ENCODE measurements at regions not wholly inside any gene's neighbourhood (a gene's known extent, or its start where the extent isn't known, plus 50 kb on each side); places are given as distances from the start of the nearest gene placed in this dataset.

DNA sequence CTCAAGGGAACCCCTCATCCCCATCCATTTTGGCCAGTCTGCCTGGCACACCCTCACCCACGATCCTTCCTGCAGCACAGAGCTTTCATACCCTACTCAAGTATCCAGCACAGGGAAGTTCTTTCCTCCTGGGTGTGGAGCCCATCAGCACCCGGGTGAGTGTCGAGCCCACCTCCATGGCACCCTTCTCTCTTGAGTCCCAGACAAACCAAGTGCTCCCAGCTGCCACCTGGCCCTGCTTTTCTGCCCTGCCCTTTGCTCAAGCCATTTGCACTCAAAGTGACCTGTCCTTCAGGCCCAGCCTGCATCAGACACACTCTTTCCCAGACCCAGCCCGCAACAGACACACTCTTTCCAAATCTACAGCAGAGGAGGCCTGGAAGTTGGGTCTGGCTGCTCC lies 257.2 kb downstream of the DLL1 start:
- TF ChIP-seq GATA3 (IDR thresholded peaks at IDR 0.05; ENCODE audit: low read depth, low read length) (no peak), GATA2 (IDR thresholded peaks at IDR 0.05; ENCODE audit: low read depth, low read length) (no peak)

DNA sequence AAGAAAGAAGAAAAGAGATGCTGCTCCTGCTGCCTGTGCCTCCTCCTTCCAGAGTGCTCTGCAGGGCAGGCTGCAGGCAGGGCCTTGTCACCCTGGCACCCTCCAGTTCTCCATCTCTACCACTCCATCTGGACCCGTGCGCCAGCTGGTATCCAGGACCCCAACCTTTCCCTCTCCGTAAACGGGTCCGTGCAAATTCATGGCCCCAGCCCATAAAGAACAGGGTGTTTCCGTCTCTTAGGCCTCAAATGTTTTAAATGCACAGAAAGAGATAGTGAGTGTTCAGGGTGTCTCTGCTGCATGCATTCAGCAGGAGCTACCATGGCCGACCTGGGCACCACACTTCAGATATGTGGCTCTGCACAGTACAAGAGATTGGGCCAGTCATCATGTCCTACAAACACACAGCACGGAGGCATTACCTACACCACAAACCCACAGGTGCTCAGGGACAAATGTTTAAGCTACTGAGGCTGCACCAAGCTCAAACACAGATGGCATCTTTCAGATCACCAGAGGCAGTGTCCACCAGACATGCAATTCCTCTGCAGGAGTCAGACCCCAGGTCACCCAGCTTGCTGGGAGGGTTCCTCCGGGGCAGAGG lies 258.1 kb downstream of the DLL1 start:
- TF ChIP-seq GATA3 (IDR thresholded peaks at IDR 0.05; ENCODE audit: low read depth, low read length): no peak
- TF ChIP-seq GATA2 (IDR thresholded peaks at IDR 0.05; ENCODE audit: low read depth, low read length): no peak

DNA sequence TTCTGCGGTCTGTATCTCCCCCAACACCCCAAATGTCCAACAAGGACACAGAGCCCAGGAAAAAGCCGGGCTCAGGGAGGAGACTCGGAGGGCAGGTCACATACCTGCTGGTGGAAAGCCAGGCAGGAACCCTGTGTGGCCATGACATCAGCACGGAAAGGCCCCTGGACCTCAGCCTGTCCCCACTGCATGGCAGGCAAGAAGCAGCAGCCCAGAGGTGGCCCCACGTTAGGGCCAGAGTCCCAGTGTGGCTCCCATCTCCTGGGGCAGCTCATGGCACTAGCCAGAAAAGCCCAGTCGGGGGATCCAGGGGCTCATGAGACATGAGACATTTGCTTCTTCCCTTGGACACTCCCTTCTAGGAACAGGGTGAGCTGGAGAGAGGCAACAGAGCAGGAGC lies 258.7 kb downstream of the DLL1 start:
- TF ChIP-seq GATA2 (IDR thresholded peaks at IDR 0.05; ENCODE audit: low read depth, low read length): no peak
- no peak for TF ChIP-seq GATA3 (IDR thresholded peaks at IDR 0.05; ENCODE audit: low read depth, low read length)

DNA sequence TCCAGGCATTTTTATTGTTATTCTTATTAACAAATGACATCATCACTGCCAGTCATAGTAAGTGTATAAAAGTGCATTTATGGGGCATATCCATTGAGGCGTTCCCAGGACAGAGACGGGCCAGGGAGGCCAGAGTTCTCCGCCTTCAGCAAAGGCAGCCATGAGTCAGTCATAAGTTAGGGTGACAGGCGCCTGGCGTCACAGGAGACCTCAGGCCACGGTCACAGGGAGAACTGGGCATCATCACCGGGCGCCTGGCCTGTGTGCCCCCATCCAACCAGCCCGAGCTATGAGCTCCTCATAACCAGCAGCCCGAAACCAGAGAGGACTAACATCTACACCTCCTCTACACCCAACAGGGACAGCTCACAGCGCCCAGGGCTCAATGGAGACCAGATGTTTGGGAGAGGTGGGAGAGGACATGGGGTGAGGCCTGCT lies 259.2 kb downstream of the DLL1 start:
- TF ChIP-seq GATA2 (IDR thresholded peaks at IDR 0.05; ENCODE audit: low read depth, low read length): no peak
- no peak for TF ChIP-seq GATA3 (IDR thresholded peaks at IDR 0.05; ENCODE audit: low read depth, low read length)

DNA sequence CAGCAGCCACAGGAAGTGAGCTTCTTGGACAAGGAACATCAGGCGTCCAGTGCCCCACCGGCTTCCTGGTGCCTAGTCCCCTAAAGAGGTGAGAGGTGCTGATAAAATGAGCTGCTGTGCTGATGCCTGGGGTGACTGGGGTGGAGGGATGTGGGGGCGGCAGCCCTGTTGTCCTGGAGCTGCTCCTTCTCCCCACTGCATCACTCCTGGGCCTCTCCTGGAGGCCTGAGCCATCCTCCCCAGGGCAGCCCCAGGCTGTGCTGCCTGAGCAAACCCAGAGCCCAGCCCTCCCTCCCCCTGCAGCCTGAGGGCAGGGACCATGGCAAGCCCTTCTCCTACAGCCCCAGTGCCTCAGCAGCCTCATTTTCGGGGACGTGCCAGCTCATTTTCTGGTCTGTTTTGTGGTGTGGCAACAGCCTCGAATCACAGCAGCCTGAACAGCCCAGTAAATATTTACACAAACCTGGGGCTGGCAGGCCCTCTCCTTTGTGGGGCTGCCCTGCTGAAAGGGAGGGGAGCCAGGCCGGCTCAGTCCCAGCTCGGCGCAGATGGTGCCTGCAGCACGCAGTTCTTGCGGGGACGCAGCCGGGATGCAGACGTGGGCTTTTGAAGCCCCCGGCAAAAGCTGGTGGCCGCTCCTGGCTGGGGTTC lies 259.9 kb downstream of the DLL1 start:
- TF ChIP-seq GATA3 (IDR thresholded peaks at IDR 0.05; ENCODE audit: low read depth, low read length) (no peak), GATA2 (IDR thresholded peaks at IDR 0.05; ENCODE audit: low read depth, low read length) (no peak)

DNA sequence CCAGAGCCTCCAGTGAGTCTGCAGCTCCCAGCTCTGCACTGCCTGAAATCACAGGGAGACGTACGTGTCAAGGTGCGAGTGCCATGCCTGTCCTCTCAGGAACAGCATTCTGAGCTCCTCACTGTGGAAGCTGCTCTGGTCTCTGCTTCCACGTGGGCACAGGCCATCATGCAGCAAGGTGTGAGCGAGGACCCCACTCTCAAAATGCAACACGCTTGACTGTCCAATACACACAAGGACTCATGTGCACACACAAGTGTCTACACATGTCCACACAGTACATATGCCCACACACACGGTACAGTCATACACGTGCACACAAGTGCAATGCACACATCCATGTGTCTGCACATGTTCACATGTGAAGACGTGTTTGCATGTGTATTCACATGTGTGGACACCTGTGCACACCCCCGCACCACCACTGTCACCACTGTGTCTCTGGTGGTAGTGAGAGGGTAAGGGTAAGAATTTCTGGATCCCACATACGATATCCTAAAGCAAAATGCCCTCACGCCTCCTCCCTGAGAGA lies 260.5 kb downstream of the DLL1 start:
- no peak for TF ChIP-seq GATA3 (IDR thresholded peaks at IDR 0.05; ENCODE audit: low read depth, low read length)
- TF ChIP-seq GATA2 (IDR thresholded peaks at IDR 0.05; ENCODE audit: low read depth, low read length): no peak

DNA sequence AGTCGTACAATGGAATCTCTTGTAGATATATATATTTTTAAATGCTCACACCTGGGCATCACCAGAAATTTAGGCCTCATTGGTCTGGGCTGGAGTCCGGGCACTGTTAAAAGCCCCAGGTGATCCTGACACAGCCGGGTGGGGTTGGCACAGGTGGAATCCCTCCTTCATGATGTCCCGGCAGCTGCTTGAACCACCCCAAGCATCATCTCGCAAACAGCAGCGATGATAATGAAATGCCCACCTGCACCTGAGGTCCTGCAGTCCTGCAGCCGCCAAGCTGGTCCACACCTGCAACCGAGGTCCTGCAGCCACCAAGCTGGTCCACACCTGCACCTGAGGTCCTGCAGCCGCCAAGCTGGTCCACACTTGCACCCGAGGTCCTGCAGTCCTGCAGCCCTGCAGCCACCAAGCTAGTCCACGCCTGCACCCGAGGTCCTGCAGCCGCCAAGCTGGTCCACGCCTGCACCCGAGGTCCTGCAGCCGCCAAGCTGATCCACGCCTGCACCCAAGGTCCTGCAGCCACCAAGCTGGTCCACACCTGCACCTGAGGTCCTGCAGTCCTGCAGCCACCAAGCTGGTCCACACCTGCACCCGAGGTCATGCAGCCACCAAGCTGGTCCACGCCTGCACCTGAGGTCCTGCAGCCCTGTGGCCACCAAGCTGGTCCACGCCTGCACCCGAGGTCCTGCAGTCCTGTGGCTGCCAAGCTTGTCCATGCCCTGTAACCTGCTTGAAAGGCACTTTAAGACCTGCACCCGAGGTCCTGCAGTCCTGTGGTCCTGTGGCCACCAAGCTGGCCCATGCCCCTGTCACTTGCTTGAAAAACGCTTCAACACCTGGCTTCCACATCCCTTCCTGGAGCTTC lies 261.2 kb downstream of the DLL1 start:
- TF ChIP-seq GATA2 (IDR thresholded peaks at IDR 0.05; ENCODE audit: low read depth, low read length) (no peak), GATA3 (IDR thresholded peaks at IDR 0.05; ENCODE audit: low read depth, low read length) (no peak)

DNA sequence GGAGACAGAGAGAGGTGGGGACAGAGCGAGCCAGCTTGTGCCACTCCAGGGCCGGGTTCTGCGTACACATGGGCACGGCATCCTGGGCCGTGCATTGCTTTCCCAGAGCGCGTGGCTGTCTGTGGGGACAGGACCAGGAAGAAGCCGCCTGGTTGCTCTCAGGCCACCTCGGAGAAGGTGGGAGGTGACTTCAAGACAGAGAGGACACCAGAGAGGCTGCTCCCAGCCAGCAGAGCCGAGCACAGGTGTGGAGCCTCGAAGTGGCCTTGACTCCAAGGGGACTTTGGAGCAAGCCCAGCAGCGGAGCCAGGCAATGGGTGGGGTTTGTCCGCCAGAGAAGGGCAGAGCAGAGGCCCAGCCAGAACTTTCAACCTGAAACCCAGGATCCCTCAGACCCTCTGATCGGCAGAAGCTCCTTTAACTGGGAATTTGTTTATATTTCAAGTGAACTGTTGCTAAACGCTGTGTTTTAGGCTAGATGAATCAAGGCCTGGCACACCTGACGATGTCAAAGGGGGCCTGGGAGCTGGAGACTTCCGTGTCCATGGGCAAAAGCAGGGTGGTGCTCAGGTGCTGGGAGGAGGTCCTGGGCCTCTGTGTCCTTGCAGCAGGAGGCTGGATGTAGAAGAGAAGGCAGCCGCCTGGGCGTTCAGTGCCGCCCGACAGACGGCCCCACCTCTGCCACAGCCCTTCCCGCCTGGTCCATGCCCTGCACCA lies 262.1 kb downstream of the DLL1 start:
- TF ChIP-seq GATA2 (IDR thresholded peaks at IDR 0.05; ENCODE audit: low read depth, low read length) (no peak), GATA3 (IDR thresholded peaks at IDR 0.05; ENCODE audit: low read depth, low read length) (no peak)

DNA sequence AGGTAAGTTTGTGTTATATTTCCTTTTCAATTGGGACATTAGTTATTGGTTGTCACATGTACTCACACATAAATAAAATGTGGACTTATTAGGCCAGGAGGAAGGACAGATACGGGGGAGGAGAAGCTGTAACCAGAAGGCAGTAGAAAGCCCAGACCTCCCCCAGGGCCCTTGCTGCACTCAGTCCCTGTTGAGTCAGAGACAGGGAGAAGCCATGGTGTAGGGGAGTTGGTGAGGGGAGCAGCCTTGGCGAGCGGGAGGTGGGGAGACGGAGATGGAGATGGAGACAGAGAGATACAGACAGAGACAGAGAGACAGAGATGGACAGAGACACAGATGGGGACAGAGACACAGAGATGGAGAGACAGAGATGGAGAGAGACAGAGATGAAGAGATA lies 263.2 kb downstream of the DLL1 start:
- TF ChIP-seq GATA3 (IDR thresholded peaks at IDR 0.05; ENCODE audit: low read depth, low read length) (no peak), GATA2 (IDR thresholded peaks at IDR 0.05; ENCODE audit: low read depth, low read length) (no peak)

DNA sequence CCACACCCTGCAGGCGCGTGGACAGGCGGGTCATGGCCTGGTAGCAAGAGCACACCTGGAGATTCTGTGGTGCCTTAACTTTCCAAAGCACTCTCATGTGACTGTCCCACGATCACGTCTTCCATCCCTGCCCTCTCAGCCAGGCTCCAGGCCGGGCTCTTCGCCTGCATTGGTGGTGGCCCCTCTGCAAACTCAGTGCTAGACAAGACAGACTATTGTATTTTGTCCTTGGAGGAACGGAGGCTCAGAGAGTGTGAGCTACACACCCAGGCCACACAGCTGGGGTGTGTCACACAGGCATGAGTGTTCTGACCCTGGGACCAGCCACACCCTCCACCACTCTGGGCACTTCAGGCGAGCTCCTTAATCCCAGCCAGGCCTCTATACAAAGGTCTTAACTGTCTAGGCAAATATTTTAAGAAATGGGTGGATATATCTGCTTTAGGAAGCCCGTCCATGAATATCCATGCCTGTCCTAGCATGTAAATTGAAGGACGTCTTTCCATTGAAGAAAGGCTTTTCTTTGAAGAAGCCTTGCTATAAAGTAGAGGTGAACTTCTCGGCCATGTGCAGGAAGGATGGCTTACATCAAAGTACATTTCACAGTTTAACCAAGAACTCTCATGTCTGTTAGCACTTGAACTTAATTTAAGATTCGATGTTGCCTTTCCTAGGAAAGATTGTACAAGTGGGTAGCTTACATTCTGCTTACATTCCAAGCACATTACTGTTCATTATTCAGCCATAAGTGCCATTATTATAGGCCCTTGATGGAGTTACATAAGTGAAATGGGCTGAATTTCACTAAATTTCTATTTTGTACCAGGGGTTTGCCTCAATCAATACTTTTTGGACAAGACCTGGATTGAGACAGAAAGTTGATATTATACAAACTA lies 263.9 kb downstream of the DLL1 start:
- no peak for TF ChIP-seq GATA2 (IDR thresholded peaks at IDR 0.05; ENCODE audit: low read depth, low read length)
- TF ChIP-seq GATA3 (IDR thresholded peaks at IDR 0.05; ENCODE audit: low read depth, low read length): no peak

DNA sequence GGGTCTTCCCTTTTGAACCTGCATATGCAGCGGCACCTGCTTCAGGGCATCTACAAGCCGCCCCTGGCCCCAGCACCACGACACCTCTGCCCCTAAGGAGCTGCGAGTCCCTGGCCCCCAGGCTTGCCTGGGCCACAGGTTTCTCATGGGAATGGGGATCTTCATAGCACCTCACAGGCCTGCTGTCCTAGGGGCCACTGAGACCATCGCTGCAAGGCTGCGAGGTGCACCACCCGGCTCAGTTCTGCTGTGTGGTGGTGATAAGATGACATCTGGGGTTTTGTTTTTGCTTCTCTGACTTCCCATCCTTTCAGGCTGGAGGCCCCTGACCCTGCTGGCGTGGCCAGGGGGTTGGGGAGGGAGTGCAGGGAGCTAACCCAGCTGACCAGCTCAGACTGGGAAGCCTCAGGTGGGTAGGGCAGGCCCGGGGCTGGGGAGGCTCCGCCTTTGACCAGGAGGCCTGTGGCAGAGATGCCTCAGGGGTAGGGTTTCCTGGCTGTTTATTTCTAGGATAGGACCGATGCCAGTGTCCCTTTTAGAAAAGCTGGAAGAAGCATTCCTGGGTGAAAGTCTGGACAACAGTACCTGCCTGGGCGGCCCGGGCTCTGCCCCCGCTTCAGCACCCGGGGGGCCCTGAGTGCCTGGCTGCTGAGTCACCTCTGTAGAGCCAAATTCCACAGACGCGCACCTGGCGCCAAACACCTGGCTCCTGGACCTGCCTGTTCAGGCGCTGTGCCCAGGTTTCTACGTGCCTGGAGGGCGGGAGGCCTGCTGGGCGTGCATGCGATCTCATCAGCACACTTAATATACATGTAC lies 264.7 kb downstream of the DLL1 start:
- TF ChIP-seq GATA3 (IDR thresholded peaks at IDR 0.05; ENCODE audit: low read depth, low read length) (no peak), GATA2 (IDR thresholded peaks at IDR 0.05; ENCODE audit: low read depth, low read length) (no peak)

DNA sequence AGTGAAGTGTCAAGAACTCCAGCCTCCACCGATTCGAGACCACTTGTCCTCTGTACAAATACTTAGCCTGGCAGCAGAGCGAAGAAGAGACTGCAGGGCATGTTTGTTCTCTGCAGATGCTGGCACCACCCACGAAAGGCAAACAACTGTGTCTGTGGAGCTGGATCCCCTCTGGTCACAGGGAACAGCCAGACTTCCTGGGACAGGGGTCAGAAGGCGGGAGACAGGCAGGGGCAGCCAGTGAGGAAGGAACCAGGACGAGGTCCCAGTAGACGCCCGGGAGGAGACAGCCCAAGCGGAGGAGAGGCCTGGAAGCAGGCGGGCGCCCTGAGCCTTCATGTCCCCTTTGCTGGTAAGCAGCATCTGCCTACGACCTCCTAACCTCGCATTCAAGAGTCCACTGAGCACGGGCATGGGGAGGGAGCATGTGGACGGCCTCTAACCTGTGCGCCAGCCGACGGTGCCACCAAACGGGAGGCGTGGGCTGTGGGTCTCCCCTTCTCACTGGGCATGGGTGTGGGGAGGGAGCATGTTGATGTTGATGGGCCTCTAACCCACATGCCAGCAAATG lies 265.5 kb downstream of the DLL1 start:
- TF ChIP-seq GATA3 (IDR thresholded peaks at IDR 0.05; ENCODE audit: low read depth, low read length) (no peak), GATA2 (IDR thresholded peaks at IDR 0.05; ENCODE audit: low read depth, low read length) (no peak)
